Lung (tissue), 11 donors: ENCODE measurements at regions not wholly inside any gene's neighbourhood (a gene's known extent, or its start where the extent isn't known, plus 50 kb on each side); places are given as distances from the start of the nearest gene placed in this dataset.

Experiments
- ATAC-seq: fragments of 200-7000 bp; cut with Tn5 transposase; one replicate; pipeline ENCODE4 v1.9.1; 2020; ENCODE audit warnings: moderate number of reproducible peaks; ENCODE audit not compliant: insufficient read depth, low FRiP score
- DNase-seq, 3 donors: peaks; one replicate each; pipeline ENCODE4 v3.0.0-alpha.2; 2013 to 2017
- H3K27ac ChIP-seq, 2 donors: one replicate each; pipeline ENCODE4 v1.5.1; 2013; ENCODE audit warnings: mild to moderate bottlenecking in 2 of 2, moderate library complexity in 2 of 2, control low read depth in 1 of 2, inconsistent platforms in 1 of 2, low read depth in 1 of 2, low read length in 1 of 2
- H3K27me3 ChIP-seq, 3 donors: one replicate each; pipeline ENCODE4 v1.5.1; 2013; ENCODE audit warnings: low read length in 2 of 3; ENCODE audit not compliant: control insufficient read depth in 3 of 3, insufficient read depth in 3 of 3
- H3K36me3 ChIP-seq, 4 donors: one replicate each; pipeline ENCODE4 v1.5.1; 2013; ENCODE audit warnings: low read length in 4 of 4, mild to moderate bottlenecking in 1 of 4, moderate library complexity in 1 of 4; ENCODE audit not compliant: control insufficient read depth in 4 of 4, insufficient read depth in 4 of 4
- H3K4me1 ChIP-seq, 5 donors: one replicate each; pipeline ENCODE4 v1.5.1; 2013; ENCODE audit warnings: low read length in 5 of 5, mild to moderate bottlenecking in 2 of 5, moderate library complexity in 1 of 5; ENCODE audit not compliant: control insufficient read depth in 5 of 5, insufficient read depth in 5 of 5
- H3K4me3 ChIP-seq: one replicate; pipeline ENCODE4 v1.5.1; 2013; ENCODE audit warnings: mild to moderate bottlenecking, control low read depth, moderate library complexity
- H3K9ac ChIP-seq, 2 donors: one replicate each; pipeline ENCODE4 v1.5.1; 2013; ENCODE audit warnings: low read length in 2 of 2, control low read depth in 1 of 2; ENCODE audit not compliant: insufficient read depth in 1 of 2
- H3K9me3 ChIP-seq, 4 donors: one replicate each; pipeline ENCODE4 v1.5.1; 2013; ENCODE audit warnings: low read length in 3 of 4, mild to moderate bottlenecking in 1 of 4, moderate library complexity in 1 of 4; ENCODE audit not compliant: control insufficient read depth in 4 of 4, insufficient read depth in 3 of 4
- WGBS, 2 donors: extraction: QIAGEN DNeasy Blood & Tissue Kit; methylation state at CpG; one replicate each; pipeline ENCODE4 v1.1.7; 2013; 5-methylcytosine and 5-hydroxymethylcytosine counted together
- TF ChIP-seq, protein P1 (sequence below): IDR thresholded peaks from 2 replicates; pipeline ENCODE4 v1.5.1; 2012; ENCODE audit warnings: mild to moderate bottlenecking; ENCODE audit errors: control extremely low read depth, extremely low read depth
- donor health status: control.
- donor health status: control.
- donor health status: Bipolar disorder and iron deficiency.
- donor health status: healthy.
- donor health status: DM: yes; HTN: yes; CAD: no.

DNA sequence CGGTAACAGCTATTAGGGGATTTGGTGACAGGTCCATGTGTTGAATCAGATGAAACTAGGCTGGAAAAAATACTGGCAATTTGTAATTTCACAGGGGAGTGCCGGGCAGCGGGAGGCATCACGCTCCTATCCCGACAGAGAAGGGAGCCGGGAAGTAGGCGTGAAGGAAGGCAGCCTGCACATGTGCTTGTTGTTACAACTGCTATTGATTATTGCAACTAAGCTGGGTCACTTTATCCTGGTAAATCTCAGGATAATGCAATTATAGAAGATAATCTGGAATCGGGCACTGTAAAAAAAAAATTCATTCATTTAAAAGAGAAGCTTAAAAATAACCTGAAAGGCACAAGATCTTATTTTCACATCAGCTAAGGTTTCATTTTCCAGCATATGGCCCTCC, 180.6 kb downstream of the FOXL1 start:
- Histone ChIP-seq H3K36me3 (no peaks in the 10 kb centered on the region), H3K9ac (no peak overlapping the region), H3K27me3 (peaks cover 6 to 43% (median 33%) of the 10 kb centered on the region in 3 donors), H3K4me3 (no peak overlapping the region), H3K9me3 (peaks cover 0 to 2% (median 0%) of the 10 kb centered on the region in 4 donors), H3K27ac (no peak overlapping the region), H3K4me1 (peaks cover 0 to 9% (median 0%) of the 10 kb centered on the region in 5 donors)
- ATAC-seq (no peak), DNase-seq (no peak)
- 76 to 82% methylated on average over 8 of the region's 8 CpGs for WGBS, 2 donors
- TF ChIP-seq, protein P1, sequence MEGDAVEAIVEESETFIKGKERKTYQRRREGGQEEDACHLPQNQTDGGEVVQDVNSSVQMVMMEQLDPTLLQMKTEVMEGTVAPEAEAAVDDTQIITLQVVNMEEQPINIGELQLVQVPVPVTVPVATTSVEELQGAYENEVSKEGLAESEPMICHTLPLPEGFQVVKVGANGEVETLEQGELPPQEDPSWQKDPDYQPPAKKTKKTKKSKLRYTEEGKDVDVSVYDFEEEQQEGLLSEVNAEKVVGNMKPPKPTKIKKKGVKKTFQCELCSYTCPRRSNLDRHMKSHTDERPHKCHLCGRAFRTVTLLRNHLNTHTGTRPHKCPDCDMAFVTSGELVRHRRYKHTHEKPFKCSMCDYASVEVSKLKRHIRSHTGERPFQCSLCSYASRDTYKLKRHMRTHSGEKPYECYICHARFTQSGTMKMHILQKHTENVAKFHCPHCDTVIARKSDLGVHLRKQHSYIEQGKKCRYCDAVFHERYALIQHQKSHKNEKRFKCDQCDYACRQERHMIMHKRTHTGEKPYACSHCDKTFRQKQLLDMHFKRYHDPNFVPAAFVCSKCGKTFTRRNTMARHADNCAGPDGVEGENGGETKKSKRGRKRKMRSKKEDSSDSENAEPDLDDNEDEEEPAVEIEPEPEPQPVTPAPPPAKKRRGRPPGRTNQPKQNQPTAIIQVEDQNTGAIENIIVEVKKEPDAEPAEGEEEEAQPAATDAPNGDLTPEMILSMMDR = no peak

DNA sequence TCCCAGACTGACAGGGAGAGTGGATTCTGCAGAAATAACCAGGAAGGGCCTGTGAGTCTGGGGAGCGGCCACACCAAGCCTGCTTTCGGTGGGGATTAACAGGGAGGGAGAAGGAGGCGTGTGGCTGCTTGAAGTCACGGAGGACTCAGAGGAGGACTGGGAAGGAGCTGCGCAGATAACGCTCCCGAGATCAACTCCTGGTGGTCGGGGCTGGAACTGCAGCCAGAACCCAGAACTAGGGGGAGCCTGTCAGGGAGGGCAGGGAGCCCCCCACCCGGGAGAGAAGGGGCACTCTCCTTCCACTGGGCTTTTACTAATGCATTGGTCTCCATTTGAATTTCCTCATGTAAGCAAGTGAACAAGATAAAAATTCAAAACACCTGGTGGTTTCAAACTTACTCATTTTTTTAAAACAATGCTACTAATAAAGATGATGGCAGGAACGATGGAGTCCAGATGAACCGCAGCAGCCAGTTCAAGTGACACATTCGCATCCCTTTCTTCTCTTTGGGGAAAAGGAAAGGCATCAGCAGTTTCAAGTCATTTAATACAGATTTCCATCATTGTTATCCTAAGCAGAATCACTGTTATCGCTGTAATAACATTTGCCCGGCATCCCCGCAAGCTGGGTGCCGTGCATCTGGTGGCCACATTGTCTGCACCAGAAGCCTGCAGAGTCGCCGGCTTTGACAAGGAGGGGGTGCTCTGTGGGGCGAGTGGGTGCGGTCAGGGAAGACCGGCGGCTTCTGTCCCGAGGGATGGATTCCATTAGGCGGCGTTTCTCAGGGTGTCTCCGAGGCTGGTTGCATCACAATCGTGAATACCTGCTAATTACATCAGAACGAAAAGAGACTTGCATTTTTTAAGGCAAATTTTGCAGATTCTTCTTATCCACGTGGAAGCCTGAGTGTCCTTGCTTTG, 183.0 kb downstream of the FOXL1 start:
- H3K9ac ChIP-seq = no peak overlapping the region
- peak; percentile 42 to 63 (median 57) for DNase-seq
- H3K4me1 ChIP-seq = peaks cover 0 to 9% (median 0%) of the 10 kb centered on the region in 5 donors
- H3K27ac ChIP-seq = no peak overlapping the region
- H3K4me3 ChIP-seq = no peak overlapping the region
- TF ChIP-seq, protein P1 = peak; percentile 28
- H3K9me3 ChIP-seq = peaks cover 0 to 7% (median 0%) of the 10 kb centered on the region in 4 donors
- 29 to 35% methylated on average over 29 of the region's 29 CpGs for WGBS, 2 donors
- ATAC-seq = no peak
- peaks cover 6 to 49% (median 33%) of the 10 kb centered on the region in 3 donors for H3K27me3 ChIP-seq
- no peaks in the 10 kb centered on the region for H3K36me3 ChIP-seq

DNA sequence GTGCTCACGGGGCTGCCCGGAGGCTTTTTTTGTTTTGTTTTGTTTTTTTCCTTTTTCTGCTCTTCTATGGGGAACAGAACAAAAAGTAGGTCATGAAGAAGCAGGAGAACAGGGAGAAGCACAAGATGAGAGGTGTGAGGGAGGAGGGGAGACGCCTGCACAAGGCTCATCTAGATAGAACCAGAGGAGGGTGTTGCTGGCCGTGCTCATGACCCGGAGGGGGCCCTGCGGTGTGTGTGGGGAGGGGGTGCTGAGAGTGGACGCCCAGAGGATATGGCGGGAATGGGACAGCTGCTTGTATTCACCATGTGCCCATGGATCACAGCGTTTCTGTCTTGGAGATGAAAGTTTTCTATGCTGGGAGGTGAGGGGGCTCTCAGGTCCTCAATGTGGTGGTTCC, 183.7 kb downstream of the FOXL1 start:
- no peak overlapping the region for H3K9ac ChIP-seq
- H3K27me3 ChIP-seq = peaks cover 6 to 49% (median 33%) of the 10 kb centered on the region in 3 donors
- H3K36me3 ChIP-seq = no peaks in the 10 kb centered on the region
- WGBS, 2 donors = 45 to 46% methylated on average over 9 of the region's 9 CpGs
- DNase-seq (no peak), ATAC-seq (no peak)
- peaks cover 0 to 9% (median 0%) of the 10 kb centered on the region in 5 donors for H3K4me1 ChIP-seq
- no peak overlapping the region for H3K27ac ChIP-seq
- peaks cover 0 to 7% (median 2%) of the 10 kb centered on the region in 4 donors for H3K9me3 ChIP-seq
- no peak overlapping the region for H3K4me3 ChIP-seq
- TF ChIP-seq, protein P1 = no peak
